Body of pancreas (tissue), 4 donors: ENCODE measurements at regions not wholly inside any gene's neighbourhood (a gene's known extent, or its start where the extent isn't known, plus 50 kb on each side); places are given as distances from the start of the nearest gene placed in this dataset.

Experiments used
- POLR2A ChIP-seq, 3 donors: fragments of 450-650 bp; IDR thresholded peaks; one replicate each; pipeline ENCODE4 v1.6.1; 2016; ENCODE audit warnings: antibody characterized with exemption in 3 of 3, mild to moderate bottlenecking in 2 of 3
- TF ChIP-seq, protein P1 (sequence below), 7 experiments: fragments of 450-650 bp in 4 of 7; fragments of 200-600 bp in 3 of 7; sonication (generic) in 3 of 7; IDR thresholded peaks; one replicate each; pipeline ENCODE4 v1.5.1; 2016 to 2019; ENCODE audit warnings: antibody characterized with exemption in 7 of 7

DNA sequence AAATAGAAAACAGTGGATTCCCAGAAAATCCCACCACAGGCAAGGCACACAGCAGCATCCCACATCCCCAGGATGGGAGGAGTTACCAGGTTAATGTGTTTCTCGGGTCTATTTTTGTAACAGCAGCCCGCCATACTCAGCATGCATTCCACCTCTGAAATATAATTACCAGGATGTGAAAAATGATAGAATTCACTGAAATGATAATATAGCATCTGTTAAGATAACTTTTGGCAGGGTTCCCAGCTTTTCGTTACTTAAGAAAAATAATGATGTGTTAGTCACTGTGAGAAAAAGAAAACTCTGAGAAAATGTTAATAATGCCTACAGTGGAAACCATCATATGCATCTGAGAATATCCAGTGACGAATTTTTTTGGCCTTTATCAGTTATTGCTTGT lies 87.1 kb downstream of the VCX2 start:
- TF ChIP-seq, protein P1, sequence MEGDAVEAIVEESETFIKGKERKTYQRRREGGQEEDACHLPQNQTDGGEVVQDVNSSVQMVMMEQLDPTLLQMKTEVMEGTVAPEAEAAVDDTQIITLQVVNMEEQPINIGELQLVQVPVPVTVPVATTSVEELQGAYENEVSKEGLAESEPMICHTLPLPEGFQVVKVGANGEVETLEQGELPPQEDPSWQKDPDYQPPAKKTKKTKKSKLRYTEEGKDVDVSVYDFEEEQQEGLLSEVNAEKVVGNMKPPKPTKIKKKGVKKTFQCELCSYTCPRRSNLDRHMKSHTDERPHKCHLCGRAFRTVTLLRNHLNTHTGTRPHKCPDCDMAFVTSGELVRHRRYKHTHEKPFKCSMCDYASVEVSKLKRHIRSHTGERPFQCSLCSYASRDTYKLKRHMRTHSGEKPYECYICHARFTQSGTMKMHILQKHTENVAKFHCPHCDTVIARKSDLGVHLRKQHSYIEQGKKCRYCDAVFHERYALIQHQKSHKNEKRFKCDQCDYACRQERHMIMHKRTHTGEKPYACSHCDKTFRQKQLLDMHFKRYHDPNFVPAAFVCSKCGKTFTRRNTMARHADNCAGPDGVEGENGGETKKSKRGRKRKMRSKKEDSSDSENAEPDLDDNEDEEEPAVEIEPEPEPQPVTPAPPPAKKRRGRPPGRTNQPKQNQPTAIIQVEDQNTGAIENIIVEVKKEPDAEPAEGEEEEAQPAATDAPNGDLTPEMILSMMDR (IDR thresholded peaks at IDR 0.05) = no peak
- TF ChIP-seq POLR2A (IDR thresholded peaks at IDR 0.05) = no peak
